ENCODE measurements at regions not wholly inside any gene's neighbourhood (a gene's known extent, or its start where the extent isn't known, plus 50 kb on each side); places are given as distances from the start of the nearest gene placed in this dataset.

DNA sequence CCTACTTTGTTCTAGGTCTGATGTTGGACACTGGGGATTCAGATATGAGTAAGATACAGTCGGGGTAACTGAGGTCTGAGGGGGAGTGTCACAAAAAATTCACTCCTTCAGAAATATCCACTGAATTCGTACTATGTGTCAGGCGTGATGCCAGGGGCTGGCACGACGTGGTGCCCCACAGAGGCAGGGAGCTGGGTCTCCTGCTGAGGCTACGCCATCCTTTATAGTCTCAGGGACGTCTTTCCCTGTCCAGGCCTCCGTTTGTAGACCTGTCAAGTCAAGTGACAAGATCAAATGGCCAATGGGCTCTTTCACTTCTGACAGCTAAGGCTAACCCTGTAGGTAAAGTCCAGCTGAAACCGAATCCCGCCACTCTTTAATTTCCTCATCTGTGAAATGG, 118.8 kb upstream of the SMIM23 start:
- TF ChIP-seq CTCF (IDR thresholded peaks at IDR 0.05) (no peak), EZH2 (IDR thresholded peaks at IDR 0.05; ENCODE audit: borderline replicate concordance, insufficient read depth, low read depth, low read length, poor library complexity, severe bottlenecking) (no peak)
